ENCODE measurements at regions not wholly inside any gene's neighbourhood (a gene's known extent, or its start where the extent isn't known, plus 50 kb on each side); places are given as distances from the start of the nearest gene placed in this dataset.

DNA sequence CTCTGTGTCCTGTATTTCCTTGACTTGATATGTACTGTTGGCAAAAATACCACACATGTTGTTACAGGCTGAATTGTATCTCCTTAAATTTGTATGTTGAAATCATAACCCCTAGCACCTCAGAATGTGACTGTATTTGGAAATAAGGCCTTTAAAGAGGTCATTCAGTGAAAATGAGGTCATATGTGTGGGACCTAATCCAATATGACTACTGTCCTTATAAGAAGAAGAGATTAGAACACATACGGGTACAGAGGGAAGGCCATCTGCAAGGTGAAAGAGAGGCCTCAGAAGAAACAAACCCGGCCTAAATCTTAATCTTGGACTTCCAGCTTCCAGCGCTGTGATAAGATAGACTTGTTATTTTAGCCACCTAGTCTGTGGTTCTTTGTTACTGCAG, 202.5 kb downstream of the NUFIP1 start:
- TF ChIP-seq CTCF (conservative IDR thresholded peaks at IDR 0.05; ENCODE audit: low read depth, low read length) (no peak), EZH2phosphoT487 (IDR thresholded peaks at IDR 0.05; ENCODE audit: borderline replicate concordance, low read length) (no peak)

Data from PC-3 (cell line).